PFSK-1 (cell line): ENCODE measurements at regions not wholly inside any gene's neighbourhood (a gene's known extent, or its start where the extent isn't known, plus 50 kb on each side); places are given as distances from the start of the nearest gene placed in this dataset.

Experiments
- FOXP2 ChIP-seq: optimal IDR thresholded peaks from 2 replicates; pipeline ENCODE3; 2011; ENCODE audit warnings: borderline replicate concordance, control low read depth, inconsistent platforms; ENCODE audit not compliant: insufficient read depth; ENCODE audit errors: extremely low read length, extremely low read depth
- POLR2AphosphoS5 ChIP-seq: IDR thresholded peaks from 2 replicates; pipeline ENCODE4 v1.6.1; 2012; ENCODE audit warnings: low read depth, mild to moderate bottlenecking, control low read depth, low read length, moderate library complexity
- REST ChIP-seq, 2 experiments: IDR thresholded peaks; 2 replicates each; pipeline versions ENCODE4 v1.6.1 to v1.8.0; 2011 to 2012; ENCODE audit warnings: low read depth in 2 of 2, low read length in 2 of 2, control low read depth in 1 of 2, inconsistent platforms in 1 of 2, mild to moderate bottlenecking in 1 of 2, moderate library complexity in 1 of 2; ENCODE audit not compliant: insufficient read depth in 1 of 2
- TAF1 ChIP-seq: IDR thresholded peaks from 2 replicates; pipeline ENCODE4 v1.6.1; 2012; ENCODE audit warnings: low read length, control low read depth, borderline replicate concordance; ENCODE audit not compliant: insufficient read depth

GRCh38 chr1:218698141-218698540 is 353.0 kb downstream of the TGFB2 start:
- TF ChIP-seq TAF1 (no peak), REST (IDR thresholded peaks at IDR 0.05; ENCODE audit: insufficient read depth in 1 of 2, low read depth in 2 of 2, low read length in 2 of 2) (no peak), POLR2AphosphoS5 (no peak), FOXP2 (no peak)
